Rectal smooth muscle tissue (tissue), 1 donor: ENCODE measurements at regions not wholly inside any gene's neighbourhood (a gene's known extent, or its start where the extent isn't known, plus 50 kb on each side); places are given as distances from the start of the nearest gene placed in this dataset.

Experiments used
- H3K27ac ChIP-seq: one replicate; pipeline ENCODE4 v1.7.0; 2013; ENCODE audit warnings: low read depth, low read length, inconsistent platforms
- H3K27me3 ChIP-seq: one replicate; pipeline ENCODE4 v1.7.0; 2013; ENCODE audit warnings: low read length; ENCODE audit not compliant: control insufficient read depth, insufficient read depth
- H3K36me3 ChIP-seq: one replicate; pipeline ENCODE4 v1.7.0; 2013; ENCODE audit warnings: low read length; ENCODE audit not compliant: control insufficient read depth, insufficient read depth
- H3K4me1 ChIP-seq: one replicate; pipeline ENCODE4 v1.7.0; 2013; ENCODE audit warnings: low read length; ENCODE audit not compliant: control insufficient read depth, insufficient read depth
- H3K4me3 ChIP-seq: one replicate; pipeline ENCODE4 v1.7.0; 2013; ENCODE audit warnings: low read length
- H3K9ac ChIP-seq: one replicate; pipeline ENCODE4 v1.7.0; 2013; ENCODE audit warnings: low read length

DNA sequence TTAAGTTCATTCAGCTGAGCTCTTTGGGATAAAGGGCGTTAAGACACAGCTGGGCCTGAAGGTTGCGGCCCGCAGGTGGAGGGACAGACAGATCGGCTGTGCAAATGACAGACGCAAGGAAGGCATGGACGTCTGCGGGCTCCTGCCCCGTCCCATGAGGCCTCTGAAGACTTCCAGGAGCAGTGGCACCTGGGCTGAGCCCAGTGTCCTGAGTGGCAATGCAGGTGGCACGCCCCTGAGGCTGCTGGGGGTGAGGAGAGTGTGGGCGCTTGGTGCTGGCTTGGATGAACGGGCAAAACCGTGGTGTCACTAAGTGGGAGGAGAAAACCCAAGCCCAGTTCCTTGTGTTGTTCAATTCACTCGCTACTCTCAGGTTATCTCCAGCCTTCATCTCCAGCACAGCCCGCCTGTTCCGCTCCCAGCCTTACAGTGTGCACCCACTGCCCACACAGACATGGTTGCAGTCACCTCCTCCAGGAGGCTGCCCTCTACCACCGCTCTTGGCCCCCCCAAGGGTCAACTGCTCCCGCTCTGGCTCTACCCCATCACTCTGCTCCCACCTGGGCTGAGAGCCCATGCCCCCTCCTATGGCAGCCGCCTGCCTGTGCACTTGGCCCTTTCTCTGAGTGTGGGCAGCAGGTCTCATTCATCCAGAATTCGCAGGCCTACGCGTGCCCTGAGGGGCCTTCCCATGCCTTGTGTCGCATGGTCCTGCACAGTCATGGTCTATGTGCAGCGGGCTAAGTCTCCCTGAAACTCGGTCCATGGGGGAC lies 50.3 kb downstream of the PTGR3 start:
- Histone ChIP-seq H3K36me3 (no peaks in the 10 kb centered on the region), H3K4me1 (peaks cover 6% of the 10 kb centered on the region), H3K27me3 (no peaks in the 10 kb centered on the region), H3K27ac (no peak overlapping the region), H3K9ac (no peak overlapping the region), H3K4me3 (no peak overlapping the region)

DNA sequence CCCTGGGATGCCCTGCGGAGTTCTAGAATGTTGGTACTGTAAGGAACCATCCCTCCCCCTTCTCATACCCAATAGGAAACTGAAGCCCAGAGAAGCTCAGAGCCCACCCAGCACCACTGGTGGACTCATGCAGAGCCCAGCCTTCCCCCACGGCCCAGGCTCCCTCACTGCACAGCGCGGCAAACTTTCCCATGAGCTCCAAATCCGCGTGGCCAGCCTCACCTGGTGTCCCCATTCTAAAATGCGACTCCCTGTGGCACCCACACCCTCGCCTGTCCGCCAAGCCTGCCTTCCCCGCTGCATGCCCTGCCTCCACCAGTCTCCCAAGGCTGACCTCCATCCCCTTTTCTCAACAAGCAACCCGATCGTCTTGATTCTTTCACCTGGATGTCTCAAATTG lies 51.1 kb downstream of the PTGR3 start:
- Histone ChIP-seq H3K9ac (no peak overlapping the region), H3K27ac (no peak overlapping the region), H3K4me1 (peaks cover 6% of the 10 kb centered on the region), H3K36me3 (no peaks in the 10 kb centered on the region), H3K27me3 (no peaks in the 10 kb centered on the region), H3K4me3 (no peak overlapping the region)

DNA sequence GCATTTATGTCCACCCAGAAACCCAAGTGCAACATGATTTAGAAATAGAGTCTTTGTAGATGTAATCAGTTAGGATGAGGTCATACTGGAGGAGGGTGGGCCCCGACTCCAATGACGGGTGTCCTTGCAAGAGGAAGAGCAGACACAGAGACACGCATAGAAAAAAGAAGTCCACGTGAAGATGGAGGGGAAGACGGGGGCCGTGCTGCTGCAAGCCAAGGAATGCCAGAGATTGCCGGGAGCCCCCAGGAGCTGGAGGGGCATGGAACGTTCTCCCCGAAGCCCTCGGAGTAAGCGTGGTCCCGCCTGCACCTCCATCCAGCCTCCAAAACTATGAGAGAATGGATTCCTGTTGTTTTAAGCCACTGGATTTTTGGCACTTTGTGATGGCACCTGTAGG lies 51.6 kb downstream of the PTGR3 start:
- Histone ChIP-seq H3K4me1 (peaks cover 6% of the 10 kb centered on the region), H3K9ac (no peak overlapping the region), H3K27me3 (no peaks in the 10 kb centered on the region), H3K27ac (no peak overlapping the region), H3K4me3 (no peak overlapping the region), H3K36me3 (no peaks in the 10 kb centered on the region)

DNA sequence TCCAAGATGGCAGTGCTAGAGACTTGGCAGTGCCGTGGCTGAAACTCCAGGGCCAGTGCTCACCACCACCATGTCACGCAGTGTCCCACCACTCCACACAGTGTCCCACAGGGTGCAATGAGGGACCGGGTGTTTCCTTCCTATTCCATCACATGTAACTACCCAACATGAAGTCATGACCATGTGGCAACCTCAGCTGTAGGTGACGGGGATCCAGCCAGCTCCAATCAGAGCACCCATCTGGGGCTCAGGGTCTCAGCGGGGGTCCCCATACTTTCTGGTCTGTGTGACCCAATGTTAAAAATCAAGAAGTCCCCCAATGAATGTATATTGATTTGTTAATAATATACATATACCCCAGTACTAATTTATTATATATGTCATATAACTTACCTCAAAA lies 52.1 kb downstream of the PTGR3 start:
- no peak overlapping the region for H3K4me3 ChIP-seq
- H3K27ac ChIP-seq = no peak overlapping the region
- no peaks in the 10 kb centered on the region for H3K36me3 ChIP-seq
- H3K9ac ChIP-seq = no peak overlapping the region
- peaks cover 1% of the 10 kb centered on the region for H3K4me1 ChIP-seq
- H3K27me3 ChIP-seq = no peaks in the 10 kb centered on the region

DNA sequence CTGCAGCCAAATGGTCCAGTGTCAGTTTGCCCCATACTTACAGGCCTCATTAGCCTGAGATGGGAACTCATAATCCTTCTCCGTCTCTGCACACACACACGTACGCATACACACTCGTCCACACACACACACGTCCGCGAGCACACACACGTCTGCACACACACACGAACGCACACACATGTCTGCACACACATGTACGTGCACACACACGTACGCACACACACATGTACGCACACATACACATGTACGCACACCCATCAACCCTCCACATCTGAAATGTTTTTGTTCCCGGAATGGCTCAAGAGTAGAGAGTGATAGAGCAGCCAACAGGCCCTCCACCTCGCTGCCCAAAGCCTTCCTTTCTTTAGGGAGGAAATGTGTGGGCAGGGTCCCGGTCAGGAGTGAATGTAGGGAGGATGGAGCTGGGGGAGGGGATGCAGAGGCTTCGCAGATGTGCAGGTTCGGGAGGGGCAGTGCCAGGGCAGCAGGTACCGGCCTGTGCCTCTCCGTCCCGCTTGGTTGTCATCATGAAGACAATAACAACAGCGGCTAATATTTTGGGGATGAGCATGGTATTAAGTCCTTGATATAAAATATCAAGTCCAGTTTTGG lies 52.7 kb downstream of the PTGR3 start:
- no peaks in the 10 kb centered on the region for H3K27me3 ChIP-seq
- no peaks in the 10 kb centered on the region for H3K36me3 ChIP-seq
- H3K4me3 ChIP-seq = no peak overlapping the region
- no peak overlapping the region for H3K27ac ChIP-seq
- no peaks in the 10 kb centered on the region for H3K4me1 ChIP-seq
- no peak overlapping the region for H3K9ac ChIP-seq

DNA sequence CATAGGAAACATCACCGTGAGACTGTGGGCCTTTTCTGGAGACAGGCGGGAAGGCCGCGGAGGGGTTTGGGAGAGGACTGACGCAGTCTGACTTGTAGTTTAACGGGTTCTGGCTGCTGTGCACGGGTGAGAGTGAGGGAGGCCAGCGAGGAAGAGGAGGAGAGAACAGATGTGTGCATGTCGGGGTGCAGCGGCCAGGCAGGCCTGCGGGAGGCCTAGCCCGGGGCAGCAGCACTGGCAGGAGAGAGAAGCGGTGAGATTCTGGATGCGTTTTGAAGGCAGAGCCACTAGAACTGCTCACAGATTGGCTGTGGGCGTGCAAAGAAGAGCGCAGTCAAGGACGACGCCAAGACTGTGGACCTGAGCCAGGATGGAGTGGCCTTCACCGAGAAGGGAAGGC lies 53.9 kb downstream of the PTGR3 start:
- Histone ChIP-seq H3K9ac (no peak overlapping the region), H3K27ac (no peak overlapping the region), H3K27me3 (no peaks in the 10 kb centered on the region), H3K4me3 (no peak overlapping the region), H3K36me3 (no peaks in the 10 kb centered on the region), H3K4me1 (no peaks in the 10 kb centered on the region)

DNA sequence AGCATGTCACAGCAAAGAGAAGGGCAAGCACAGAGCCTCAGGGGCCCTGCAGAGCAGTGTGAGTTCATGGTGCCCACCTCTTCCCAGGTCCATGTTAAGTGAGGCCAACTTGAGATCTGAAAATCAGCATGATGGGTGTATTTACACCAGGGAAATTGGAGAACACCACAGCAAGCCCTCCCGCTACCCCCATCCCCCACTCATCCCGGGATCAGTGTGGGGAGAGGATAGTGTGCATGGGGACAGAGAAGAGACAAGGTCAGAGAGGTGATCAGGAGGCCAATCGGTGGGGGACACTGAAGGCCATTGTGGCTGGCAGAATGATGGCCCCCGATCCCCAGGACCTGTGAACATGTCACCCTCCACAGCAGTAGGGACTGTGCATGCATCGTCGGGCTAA lies 54.7 kb downstream of the PTGR3 start:
- Histone ChIP-seq H3K9ac (no peak overlapping the region), H3K27me3 (no peaks in the 10 kb centered on the region), H3K4me3 (no peak overlapping the region), H3K27ac (no peak overlapping the region), H3K4me1 (no peaks in the 10 kb centered on the region), H3K36me3 (no peaks in the 10 kb centered on the region)

DNA sequence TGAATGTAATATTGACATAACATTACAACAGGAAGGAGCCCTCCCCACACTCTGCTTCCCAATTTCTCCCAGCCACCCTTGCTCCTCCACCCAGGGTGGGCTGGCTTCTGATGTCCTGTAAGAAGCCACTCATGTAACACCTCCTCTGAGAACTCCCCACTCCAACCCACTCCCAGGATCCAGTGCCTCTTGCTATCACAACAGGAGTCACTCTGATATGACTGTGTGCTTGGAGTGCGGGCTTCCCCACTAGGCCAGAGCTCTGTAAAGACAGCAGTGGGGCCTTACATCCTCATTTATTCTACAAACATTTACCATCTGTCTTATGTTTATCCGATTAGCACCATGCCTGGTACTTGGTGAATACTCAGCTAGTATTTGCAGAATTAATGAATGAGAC lies 65.1 kb downstream of the PTGR3 start:
- no peaks in the 10 kb centered on the region for H3K36me3 ChIP-seq
- H3K4me1 ChIP-seq = no peaks in the 10 kb centered on the region
- H3K27ac ChIP-seq = no peak overlapping the region
- H3K9ac ChIP-seq = no peak overlapping the region
- no peaks in the 10 kb centered on the region for H3K27me3 ChIP-seq
- H3K4me3 ChIP-seq = no peak overlapping the region

DNA sequence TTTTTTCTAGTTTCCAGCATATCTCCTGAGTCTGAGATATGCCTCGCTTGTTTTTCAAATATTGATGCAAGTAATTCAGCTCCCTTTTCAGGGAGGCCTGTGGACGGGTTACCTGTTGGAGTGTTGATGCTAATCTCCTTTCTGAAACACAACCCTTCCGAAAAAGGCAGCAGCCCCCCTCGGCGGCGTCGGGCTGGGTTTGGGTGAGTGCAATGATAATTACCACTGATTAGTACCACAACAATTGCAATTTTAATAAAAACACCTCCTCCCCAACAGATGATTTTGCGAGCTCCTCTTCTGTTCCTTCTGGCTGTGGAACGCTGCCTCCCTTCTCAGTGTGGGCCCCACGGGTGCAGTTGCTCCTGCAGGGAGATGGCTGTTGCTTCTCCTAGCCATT lies 66.3 kb downstream of the PTGR3 start:
- no peaks in the 10 kb centered on the region for H3K36me3 ChIP-seq
- no peak overlapping the region for H3K27ac ChIP-seq
- no peak overlapping the region for H3K9ac ChIP-seq
- no peaks in the 10 kb centered on the region for H3K4me1 ChIP-seq
- no peak overlapping the region for H3K4me3 ChIP-seq
- no peaks in the 10 kb centered on the region for H3K27me3 ChIP-seq

DNA sequence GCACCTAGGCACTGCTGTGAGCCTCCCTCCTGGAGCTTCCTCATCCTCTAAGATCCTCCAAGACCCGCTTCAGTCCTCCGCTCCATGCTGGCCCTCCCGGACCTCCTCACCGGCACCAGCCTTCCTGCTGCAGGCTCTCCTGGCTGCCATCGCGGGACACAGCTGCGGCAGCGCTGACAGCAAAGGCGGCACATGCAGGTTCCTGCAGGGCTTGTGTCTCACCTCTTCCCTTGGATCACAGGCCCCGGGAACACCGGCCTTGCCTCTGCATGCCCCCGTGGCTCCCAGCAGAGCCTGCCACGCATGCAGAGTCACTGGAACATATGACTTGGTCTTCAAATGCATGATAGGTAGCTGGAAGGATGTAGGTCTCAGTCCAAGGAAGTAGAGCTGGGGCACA lies 67.2 kb downstream of the PTGR3 start:
- Histone ChIP-seq H3K9ac (no peak overlapping the region), H3K27me3 (no peaks in the 10 kb centered on the region), H3K36me3 (no peaks in the 10 kb centered on the region), H3K27ac (no peak overlapping the region), H3K4me1 (no peaks in the 10 kb centered on the region), H3K4me3 (no peak overlapping the region)

DNA sequence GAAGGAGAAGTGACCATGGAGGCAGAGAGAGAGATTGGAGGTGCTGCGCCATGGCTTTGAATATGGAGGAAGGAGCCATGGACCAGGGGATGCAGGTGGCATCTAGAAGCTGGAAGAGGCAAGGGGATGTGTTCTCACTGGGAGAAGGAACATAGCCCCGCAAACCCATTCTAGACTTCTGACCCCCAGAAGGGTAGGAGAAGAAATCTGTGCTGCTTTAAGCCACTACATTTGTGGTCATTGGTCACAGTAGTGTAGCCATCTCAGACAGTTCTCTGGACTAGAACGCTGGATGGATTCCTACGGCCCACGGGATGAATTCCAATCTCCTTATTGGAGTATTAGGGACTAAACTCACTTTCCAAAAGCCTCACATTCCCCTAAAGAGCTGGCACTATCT lies 67.8 kb downstream of the PTGR3 start:
- Histone ChIP-seq H3K27ac (no peak overlapping the region), H3K4me1 (no peaks in the 10 kb centered on the region), H3K9ac (no peak overlapping the region), H3K4me3 (no peak overlapping the region), H3K36me3 (no peaks in the 10 kb centered on the region), H3K27me3 (no peaks in the 10 kb centered on the region)

DNA sequence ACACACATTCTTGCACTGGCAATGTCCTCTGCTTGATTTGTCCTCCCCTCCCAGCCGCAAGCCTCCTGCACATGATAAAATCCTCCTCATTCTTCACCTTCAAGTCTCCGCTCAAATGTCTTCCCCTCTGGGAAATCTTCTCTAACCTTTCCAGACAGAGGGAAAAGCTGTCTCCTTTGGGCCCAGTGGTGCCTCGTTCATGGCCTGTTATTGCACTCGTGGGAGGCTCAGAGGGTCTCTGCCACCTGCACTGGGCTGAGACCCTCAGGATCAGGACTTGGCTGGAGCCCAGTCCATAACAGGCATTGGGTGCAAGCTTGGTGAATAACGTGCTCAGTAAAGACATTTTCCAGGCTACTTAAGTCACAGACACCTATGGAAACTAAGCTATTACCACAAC lies 68.6 kb downstream of the PTGR3 start:
- H3K27me3 ChIP-seq = no peaks in the 10 kb centered on the region

DNA sequence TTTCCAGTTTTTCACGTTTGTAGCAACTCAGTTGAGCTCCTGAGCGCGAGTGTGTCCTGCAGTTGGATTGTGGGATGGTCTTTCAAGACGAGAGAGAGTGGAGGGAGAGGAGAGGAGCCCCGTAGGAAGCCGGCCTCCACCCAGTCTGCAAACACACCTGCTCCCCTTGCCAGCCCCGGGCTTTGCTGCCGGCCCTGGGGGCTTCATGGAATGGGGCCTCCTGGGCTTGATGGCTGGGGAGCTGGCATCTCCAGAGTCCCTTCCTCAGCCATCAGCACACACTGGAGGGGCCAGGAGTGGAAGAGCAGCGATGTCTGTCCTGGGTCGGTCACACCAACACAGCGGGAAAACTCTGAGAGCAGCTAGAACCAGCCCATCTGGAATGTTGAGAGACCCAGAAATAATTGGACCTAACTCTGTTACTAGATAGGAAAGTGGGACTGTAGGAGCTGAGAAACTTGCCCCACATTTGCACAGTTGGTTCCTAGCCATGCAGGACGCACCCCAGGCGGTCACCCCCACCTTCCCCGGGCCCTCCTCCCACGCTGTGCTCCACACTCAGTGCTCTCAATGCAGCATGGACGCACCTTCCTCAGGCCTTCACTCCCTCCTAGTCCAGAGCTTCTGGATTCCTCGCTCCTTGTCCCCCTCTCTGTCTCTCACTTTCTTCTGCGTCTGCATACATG lies 69.6 kb downstream of the PTGR3 start:
- Histone ChIP-seq H3K9ac (no peak overlapping the region), H3K4me3 (no peak overlapping the region), H3K36me3 (no peaks in the 10 kb centered on the region), H3K27ac (no peak overlapping the region), H3K27me3 (no peaks in the 10 kb centered on the region), H3K4me1 (no peaks in the 10 kb centered on the region)

More for the DNA sequence above, 68.6 kb downstream of the PTGR3 start:
- H3K27ac ChIP-seq = no peak overlapping the region
- no peaks in the 10 kb centered on the region for H3K36me3 ChIP-seq
- no peak overlapping the region for H3K9ac ChIP-seq
- H3K4me3 ChIP-seq = no peak overlapping the region
- H3K4me1 ChIP-seq = no peaks in the 10 kb centered on the region
